HCEC 1CT (cell line): ENCODE measurements at regions not wholly inside any gene's neighbourhood (a gene's known extent, or its start where the extent isn't known, plus 50 kb on each side); places are given as distances from the start of the nearest gene placed in this dataset.
A peak's percentile ranks its signal among the peaks of the same experiment; 100 is the strongest.
"Not testable (repeated sequence)": the region's sequence is repeated elsewhere in the genome, so short reads cannot be mapped to it uniquely, and the experiment has no call there.

Experiments
- DNase-seq: peaks from one replicate; pipeline ENCODE4 v3.0.0-alpha.2; 2017

DNA sequence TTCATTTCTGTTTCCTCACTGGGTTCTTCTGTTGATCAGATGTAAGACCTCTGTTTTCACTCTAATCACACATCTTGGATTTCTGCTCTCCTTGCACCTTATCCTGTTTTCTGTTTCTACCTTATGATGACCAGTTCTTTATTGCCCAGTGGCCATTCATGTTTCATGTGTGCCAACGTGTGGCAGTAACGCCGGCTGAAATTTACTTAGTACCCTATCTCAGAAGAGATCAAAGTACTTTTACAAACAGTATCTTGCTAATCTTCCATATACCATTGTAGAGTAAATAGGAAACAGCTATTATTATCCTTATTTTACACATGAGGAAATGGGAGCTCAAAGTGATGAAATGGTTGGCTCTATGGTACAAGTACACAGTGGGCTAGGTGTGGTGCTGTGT lies 74.0 kb downstream of the GATA3 start:
- no peak for DNase-seq

DNA sequence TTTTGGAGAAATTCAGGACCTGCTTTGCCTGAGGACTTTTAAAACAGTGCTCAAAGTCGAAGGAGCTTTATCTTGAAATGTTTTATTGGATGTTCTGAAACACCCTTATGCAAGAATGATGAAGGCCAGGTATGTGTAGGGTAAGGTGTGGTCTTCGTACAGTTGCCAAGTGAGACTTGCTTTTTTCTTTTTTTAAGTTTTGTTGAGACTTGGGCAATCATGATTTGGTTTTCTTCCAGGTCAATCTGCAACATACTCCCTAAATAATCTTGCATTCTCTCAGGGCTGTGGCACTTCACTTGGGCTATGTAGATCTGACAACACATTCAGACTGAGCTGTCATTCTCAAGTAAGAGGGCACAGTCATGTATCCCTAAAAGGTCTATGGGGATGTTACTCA lies 75.0 kb downstream of the GATA3 start:
- no peak for DNase-seq

DNA sequence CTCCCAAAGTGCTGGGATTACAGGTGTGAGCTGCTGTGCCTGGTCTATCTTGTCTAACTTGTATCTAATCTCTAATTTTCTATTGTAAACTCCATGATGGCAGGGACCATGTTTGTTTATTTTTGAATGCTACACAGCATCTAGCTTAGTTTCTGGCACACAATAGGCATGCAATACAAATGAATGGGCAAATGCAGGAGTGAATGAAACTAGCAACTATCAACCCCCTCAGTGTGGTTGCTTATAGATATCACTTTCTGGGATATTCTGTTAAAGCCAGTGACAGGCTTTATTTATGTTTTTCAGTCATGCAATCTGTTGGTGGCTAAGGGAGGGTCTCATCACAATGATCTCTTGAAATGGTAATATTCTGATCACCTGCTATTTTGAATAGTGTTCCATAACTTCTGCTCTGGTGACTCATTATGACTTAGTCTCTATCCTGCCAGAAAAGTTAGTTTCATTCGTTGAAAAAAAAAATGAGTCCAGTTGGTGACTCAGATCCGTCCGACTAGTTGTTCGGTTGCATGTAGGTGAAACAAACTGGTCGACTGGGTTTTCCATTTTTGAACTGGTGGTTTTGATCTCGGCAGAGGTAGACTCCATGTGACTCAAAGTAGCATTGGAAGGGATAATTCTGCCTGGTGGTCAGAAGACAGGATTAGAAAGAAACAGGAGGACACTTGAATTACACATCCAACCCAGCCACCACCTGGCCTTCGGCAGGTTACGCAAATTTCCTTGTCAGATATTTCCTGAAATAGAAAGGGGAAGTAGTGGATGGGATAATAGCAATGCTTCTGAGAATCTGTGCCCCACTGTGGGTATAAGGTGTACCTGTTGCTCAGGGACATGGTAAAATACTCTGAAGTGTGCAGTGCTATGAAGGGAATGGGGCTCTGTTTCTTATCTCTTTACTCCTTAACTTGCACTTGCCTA lies 76.8 kb downstream of the GATA3 start:
- DNase-seq = peak; percentile 56

- DNase-seq = no peak
Measured at GRCh38 chr10:8133146-8133545, 78.7 kb downstream of the GATA3 start.

GRCh38 chr10:8136736-8137135 lies 82.2 kb downstream of the GATA3 start:
- DNase-seq = no peak

GRCh38 chr10:8137272-8137681 lies 82.8 kb downstream of the GATA3 start:
- DNase-seq = no peak

GRCh38 chr10:8137726-8138125 lies 83.2 kb downstream of the GATA3 start:
- no peak for DNase-seq

DNA sequence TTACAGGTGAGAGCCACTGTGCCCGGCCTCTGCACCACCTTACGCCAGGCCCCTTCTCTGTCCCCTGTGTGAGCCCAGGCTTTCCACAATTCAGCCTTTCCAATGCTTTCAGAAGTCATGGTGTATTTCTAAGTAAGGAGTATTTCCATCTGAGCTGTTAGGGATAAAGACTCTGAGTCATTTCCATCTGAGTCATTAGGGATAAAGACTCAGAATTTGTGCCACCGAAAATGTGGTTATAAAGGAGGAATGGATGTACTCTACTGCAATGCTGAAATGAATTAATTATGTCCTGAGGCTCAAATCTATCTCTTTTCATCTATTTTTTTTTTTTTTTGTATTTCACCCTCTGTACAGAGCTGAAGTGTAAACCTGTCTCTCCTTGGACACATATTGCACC lies 84.0 kb downstream of the GATA3 start:
- peak; percentile 32 for DNase-seq

DNA sequence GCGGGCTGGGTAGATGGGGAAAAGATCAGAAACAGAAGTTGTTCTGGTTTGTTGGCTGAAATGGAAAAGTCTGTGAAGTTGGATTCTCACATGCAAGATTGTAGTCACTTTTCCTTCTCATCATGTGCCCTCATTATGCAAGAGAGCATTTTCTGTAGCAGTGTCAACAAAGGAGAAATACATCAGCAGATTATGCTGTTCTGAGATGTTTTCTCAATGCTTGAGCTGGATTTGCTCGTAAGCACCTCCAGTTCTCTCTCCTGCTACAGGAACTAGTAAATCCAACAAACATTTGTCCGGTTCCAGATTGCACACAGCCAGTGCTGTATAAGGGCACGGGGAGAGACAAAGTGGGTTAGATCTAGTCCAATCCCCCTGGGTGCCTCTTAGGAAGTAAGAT lies 90.0 kb downstream of the GATA3 start:
- no peak for DNase-seq

- DNase-seq = no peak
Measured at GRCh38 chr10:8146650-8147049, 92.2 kb downstream of the GATA3 start.

GRCh38 chr10:8149991-8150390 lies 95.5 kb downstream of the GATA3 start:
- DNase-seq = no peak

- peak; percentile 1 for DNase-seq
Measured at GRCh38 chr10:8150401-8150905, 96.0 kb downstream of the GATA3 start.

DNA sequence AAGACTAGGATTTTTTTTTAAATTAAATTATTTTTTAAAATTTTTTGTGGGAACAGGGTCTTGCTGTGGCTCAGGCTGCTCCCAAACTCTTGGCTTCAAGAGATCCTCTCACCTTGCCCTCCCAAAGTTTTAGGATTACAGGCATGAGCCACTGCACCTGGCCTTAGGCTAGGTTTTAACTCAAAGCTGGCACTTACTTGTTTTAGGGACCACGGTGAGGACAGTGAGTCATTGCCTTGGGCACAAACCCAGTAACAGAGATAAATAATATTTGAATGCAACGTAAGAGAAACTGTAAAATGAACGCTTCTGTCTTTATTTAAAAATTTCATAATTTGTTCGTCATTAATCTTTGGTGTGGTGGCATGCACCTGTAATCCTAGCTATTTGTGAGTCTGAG lies 96.6 kb downstream of the GATA3 start:
- no peak for DNase-seq

DNA sequence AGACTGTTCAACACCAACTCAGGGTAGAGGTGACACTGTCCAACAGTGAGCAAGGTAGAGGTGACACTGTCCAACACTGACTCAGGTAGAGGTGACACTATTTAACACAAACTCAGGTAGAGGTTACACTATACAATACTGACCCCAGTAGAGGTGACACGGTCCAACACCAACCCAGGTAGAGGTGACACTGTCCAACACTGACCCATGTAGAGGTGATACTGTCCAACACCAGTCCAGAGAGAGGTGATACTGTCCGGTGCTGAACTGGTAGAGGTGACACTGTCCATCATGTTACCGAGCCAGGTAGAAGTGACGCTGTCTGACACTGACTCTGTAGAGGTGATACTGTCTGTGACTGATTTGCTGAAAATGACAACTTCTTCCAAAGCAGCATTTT lies 102.4 kb downstream of the GATA3 start:
- DNase-seq = no peak

GRCh38 chr10:8158193-8159071 lies 103.9 kb downstream of the GATA3 start:
- no peak for DNase-seq

- no peak for DNase-seq
Measured at GRCh38 chr10:8159341-8160165, 105.1 kb downstream of the GATA3 start.

DNA sequence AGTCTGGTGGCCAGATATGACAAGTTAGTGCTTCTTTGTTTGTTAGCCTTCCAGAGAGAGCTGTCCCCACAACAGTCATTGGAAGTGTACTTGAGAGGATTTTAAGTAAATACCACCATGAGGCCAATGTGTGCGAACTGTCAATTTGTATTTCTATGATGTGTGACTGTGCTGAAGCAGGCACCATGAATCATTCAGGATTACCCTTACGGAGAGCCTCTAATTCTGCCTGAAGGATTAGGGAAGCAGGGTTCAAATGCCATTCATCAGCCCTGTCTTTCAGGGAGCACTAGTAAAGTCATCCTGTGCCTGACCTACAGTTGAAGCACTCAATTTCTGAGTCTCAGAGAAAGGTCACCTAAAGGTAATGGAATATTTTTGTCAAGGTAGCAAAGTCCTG lies 109.3 kb downstream of the GATA3 start:
- DNase-seq = no peak

- not testable (repeated sequence) for DNase-seq
Measured at GRCh38 chr10:8164640-8165039, 110.2 kb downstream of the GATA3 start.

GRCh38 chr10:8168836-8169235 lies 114.3 kb downstream of the GATA3 start:
- DNase-seq = no peak

DNA sequence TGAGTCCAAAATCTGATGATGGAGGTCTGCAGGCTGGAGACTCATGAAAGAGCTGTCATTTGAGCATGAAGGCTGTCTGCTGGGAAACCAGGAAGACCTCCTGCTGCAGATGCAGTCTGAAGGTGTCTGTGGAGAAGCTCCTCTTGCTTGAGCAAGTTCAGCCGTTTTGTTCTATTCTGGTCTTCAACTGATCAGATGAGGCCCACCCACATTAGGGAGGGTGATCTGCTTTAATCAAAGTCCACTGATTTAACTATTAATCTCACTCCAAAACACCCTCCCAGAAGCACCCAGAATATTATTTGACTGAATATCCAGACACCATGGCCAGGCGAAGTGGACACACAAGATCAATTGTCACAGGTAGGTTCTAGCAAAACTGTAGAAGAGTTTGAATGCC lies 116.5 kb downstream of the GATA3 start:
- DNase-seq = no peak

- DNase-seq = no peak
Measured at GRCh38 chr10:8172604-8173003, 118.1 kb downstream of the GATA3 start.

- DNase-seq = no peak
Measured at GRCh38 chr10:8173243-8173865, 118.9 kb downstream of the GATA3 start.
